Psoas muscle (tissue), 7 donors: ENCODE measurements at regions not wholly inside any gene's neighbourhood (a gene's known extent, or its start where the extent isn't known, plus 50 kb on each side); places are given as distances from the start of the nearest gene placed in this dataset.

Source experiments
- ATAC-seq, 4 donors: fragments of 200-7000 bp; cut with Tn5 transposase; one replicate each; pipeline ENCODE4 v1.9.1; 2020; ENCODE audit warnings: moderate library complexity in 3 of 4, mild to moderate bottlenecking in 2 of 4
- DNase-seq, 2 donors: peaks; one replicate each; pipeline ENCODE4 v3.0.0-alpha.2; 2020
- H3K27ac ChIP-seq: fragments of 200-600 bp; one replicate; pipeline ENCODE4 v1.8.0; 2022
- H3K27me3 ChIP-seq, 3 donors: fragments of 200-600 bp in 1 of 3; one replicate each; pipeline versions ENCODE4 v1.6.1 to v1.8.0; 2013 to 2022; ENCODE audit warnings: low read length in 2 of 3, mild to moderate bottlenecking in 2 of 3, moderate library complexity in 1 of 3; ENCODE audit not compliant: insufficient read depth in 3 of 3
- H3K36me3 ChIP-seq, 2 donors: fragments of 200-600 bp in 1 of 2; one replicate each; pipeline versions ENCODE4 v1.6.1 to v1.8.0; 2013 to 2022; ENCODE audit warnings: low read depth in 1 of 2, mild to moderate bottlenecking in 1 of 2, moderate library complexity in 1 of 2; ENCODE audit not compliant: insufficient read depth in 1 of 2
- H3K4me1 ChIP-seq: fragments of 200-600 bp; one replicate; pipeline ENCODE4 v1.8.0; 2022
- H3K4me3 ChIP-seq: fragments of 200-600 bp; one replicate; pipeline ENCODE4 v1.8.0; 2022; ENCODE audit warnings: mild to moderate bottlenecking
- H3K9me3 ChIP-seq: fragments of 200-600 bp; one replicate; pipeline ENCODE4 v1.8.0; 2022
- WGBS, 3 donors: extraction: QIAGEN DNeasy Blood & Tissue Kit; methylation state at CpG; one replicate each; pipeline versions ENCODE4 v1.1.6 to v1.1.7; 2013; 5-methylcytosine and 5-hydroxymethylcytosine counted together
- intact Hi-C, 2 donors: fragments of 100-400 bp; cut with DNase I; formaldehyde crosslinking; loops; one replicate each; pipeline versions ENCODE4 v1.11.0 to v1.14.2; 2022
- TF ChIP-seq, protein P1 (sequence below): fragments of 200-600 bp; IDR thresholded peaks from one replicate; pipeline ENCODE4 v1.8.0; 2022; ENCODE audit warnings: antibody characterized with exemption
- donor health status: healthy with polysubstance abuse.
- donor health status: DM: no; HTN: no; CAD: no; lungs with moderate emphysema.
- donor health status: Bipolar disorder and iron deficiency.
- donor health status: healthy.
- donor health status: DM: yes; HTN: yes; CAD: no.
- donor health status: DM: no; HTN: no; CAD: no.
- donor health status: DM: yes; HTN: yes; CAD: no.

DNA sequence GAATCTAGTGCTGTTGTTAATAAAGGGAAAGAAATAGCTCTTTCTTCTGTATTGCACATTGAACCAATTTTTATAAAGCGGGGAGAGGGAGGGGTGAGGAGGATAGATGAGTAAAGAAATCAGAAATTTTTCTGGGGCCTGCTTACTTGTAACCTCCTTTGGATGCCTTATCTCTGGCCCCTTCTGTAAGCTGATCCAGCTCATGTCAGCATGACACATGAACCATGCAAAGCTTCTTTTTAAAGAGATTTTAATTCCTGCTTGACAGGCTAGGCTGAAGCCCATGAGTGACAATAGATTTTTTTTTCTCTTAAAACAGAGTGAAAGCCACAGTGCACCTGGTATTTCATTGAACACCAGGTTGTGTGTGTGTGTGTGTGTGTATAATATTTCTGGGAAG lies 325.3 kb downstream of the PRL start:
- Histone ChIP-seq H3K9me3 (no peaks in the 10 kb centered on the region), H3K27ac (no peak overlapping the region), H3K27me3 (no peaks in the 10 kb centered on the region), H3K4me1 (no peaks in the 10 kb centered on the region), H3K4me3 (no peak overlapping the region), H3K36me3 (no peaks in the 10 kb centered on the region)
- 0 to 100% (median 95%) methylated on average over 1 of the region's 1 CpG for WGBS, 3 donors
- intact Hi-C loops: no loop called here
- DNase-seq (no peak), ATAC-seq (no peak)
- TF ChIP-seq, protein P1, sequence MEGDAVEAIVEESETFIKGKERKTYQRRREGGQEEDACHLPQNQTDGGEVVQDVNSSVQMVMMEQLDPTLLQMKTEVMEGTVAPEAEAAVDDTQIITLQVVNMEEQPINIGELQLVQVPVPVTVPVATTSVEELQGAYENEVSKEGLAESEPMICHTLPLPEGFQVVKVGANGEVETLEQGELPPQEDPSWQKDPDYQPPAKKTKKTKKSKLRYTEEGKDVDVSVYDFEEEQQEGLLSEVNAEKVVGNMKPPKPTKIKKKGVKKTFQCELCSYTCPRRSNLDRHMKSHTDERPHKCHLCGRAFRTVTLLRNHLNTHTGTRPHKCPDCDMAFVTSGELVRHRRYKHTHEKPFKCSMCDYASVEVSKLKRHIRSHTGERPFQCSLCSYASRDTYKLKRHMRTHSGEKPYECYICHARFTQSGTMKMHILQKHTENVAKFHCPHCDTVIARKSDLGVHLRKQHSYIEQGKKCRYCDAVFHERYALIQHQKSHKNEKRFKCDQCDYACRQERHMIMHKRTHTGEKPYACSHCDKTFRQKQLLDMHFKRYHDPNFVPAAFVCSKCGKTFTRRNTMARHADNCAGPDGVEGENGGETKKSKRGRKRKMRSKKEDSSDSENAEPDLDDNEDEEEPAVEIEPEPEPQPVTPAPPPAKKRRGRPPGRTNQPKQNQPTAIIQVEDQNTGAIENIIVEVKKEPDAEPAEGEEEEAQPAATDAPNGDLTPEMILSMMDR: no peak

DNA sequence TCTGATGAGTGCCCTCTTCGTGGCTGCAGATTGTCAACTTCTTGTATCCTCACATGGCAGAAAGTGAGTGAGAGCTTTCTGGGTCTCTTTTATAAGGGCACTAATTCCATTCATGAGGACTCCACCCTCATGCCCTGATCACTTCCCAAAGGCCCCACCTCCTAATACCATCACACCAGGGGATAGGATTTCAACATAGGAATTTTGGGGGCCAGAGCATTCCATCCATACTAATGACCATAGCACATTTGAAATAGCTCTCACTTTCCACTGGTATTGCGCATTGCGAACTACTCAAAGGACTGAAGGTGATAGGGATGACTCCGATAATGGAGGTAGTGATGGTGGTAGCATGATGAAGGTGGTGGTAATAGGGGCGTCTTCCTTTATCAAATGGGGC lies 324.3 kb downstream of the PRL start:
- no peak for ATAC-seq
- no peak overlapping the region for H3K4me3 ChIP-seq
- no peaks in the 10 kb centered on the region for H3K9me3 ChIP-seq
- intact Hi-C loops: no loop called here
- H3K36me3 ChIP-seq: no peaks in the 10 kb centered on the region
- DNase-seq: no peak
- no peak overlapping the region for H3K27ac ChIP-seq
- TF ChIP-seq, protein P1: no peak
- 97 to 98% (median 97%) methylated on average over 5 of the region's 5 CpGs for WGBS, 3 donors
- H3K27me3 ChIP-seq: no peaks in the 10 kb centered on the region
- H3K4me1 ChIP-seq: no peaks in the 10 kb centered on the region

DNA sequence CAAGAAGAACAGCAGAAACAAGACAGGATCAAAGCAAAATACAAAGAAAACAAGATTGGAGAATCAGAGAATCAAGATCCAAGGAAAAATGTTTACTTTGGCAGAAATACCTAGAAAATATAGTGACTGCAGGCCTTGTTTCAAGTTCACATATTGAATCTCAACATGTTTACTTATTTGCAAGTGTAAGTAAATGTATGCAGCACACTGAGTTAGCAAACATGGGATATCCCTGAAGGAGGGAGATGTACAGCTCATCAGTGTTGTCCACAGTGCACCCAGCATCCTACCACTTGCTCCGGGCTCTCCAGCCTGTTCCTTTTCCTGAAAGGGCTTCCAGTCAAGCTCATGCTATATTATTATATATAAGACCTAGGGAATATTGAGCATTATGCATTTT lies 319.5 kb downstream of the PRL start:
- Histone ChIP-seq H3K9me3 (no peaks in the 10 kb centered on the region), H3K36me3 (no peaks in the 10 kb centered on the region), H3K4me3 (no peak overlapping the region), H3K27me3 (no peaks in the 10 kb centered on the region), H3K27ac (no peak overlapping the region), H3K4me1 (no peaks in the 10 kb centered on the region)
- intact Hi-C loops: no loop called here
- ATAC-seq: no peak
- DNase-seq: no peak
- TF ChIP-seq, protein P1: no peak
- 84 to 97% (median 92%) methylated on average over 1 of the region's 1 CpG for WGBS, 3 donors

DNA sequence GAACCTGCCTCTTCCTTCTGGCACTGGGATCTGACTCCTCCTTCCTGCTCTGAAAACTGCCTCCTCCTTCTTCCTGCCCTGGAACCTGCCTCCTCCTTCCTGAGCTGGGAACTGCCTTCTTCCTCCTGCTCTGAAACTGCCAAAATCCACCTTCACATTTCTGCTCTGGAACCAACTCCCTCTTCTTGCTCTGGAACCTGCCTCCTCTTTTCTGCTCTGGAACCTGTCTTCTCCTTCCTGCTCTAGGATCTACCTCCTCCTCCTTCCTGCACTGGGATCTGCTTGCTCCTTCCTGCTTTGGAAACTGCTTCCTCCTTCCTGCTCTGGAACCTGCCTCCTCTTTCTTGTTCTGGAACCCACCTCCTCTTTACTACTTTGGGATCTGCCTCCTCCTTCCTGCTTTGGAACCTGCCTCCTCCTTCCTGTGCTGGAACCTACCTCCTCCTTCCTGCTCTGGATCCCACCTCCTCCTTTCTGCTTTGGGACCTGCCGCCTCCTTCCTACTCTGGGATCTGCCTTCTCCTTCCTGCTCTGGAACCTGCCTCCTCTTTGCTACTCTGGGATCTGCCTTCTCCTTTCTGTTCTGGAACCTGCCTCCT lies 315.5 kb downstream of the PRL start:
- 76 to 95% (median 95%) methylated on average over 1 of the region's 1 CpG for WGBS, 3 donors
- Histone ChIP-seq H3K36me3 (no peaks in the 10 kb centered on the region), H3K4me3 (no peak overlapping the region), H3K4me1 (no peaks in the 10 kb centered on the region), H3K27me3 (no peaks in the 10 kb centered on the region), H3K9me3 (no peaks in the 10 kb centered on the region), H3K27ac (no peak overlapping the region)
- TF ChIP-seq, protein P1: no peak
- ATAC-seq (no peak), DNase-seq (no peak)
- intact Hi-C loops: no loop called here

DNA sequence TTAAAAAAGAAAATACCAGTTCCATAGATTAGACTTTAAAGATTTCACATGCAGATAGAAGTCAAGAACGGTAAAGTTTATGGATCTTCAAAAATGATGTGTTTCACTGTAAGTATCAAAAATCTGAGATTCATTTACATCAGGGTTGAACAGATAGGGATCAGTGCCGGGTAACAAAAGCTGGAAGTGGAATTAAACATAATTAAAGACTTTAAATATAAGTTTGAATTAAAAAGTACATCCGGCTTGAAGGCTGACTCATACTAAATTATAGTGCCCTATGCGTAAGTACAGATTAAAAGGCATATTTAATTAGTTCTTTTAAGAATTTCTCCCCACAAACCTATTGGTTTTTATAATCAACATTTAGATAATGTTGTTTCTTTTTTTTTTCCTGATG lies 312.7 kb downstream of the PRL start:
- TF ChIP-seq, protein P1: no peak
- Histone ChIP-seq H3K27ac (no peak overlapping the region), H3K4me1 (no peaks in the 10 kb centered on the region), H3K36me3 (no peaks in the 10 kb centered on the region), H3K4me3 (no peak overlapping the region), H3K9me3 (no peaks in the 10 kb centered on the region), H3K27me3 (no peaks in the 10 kb centered on the region)
- DNase-seq: no peak
- no peak for ATAC-seq
- intact Hi-C loops: no loop called here
- WGBS, 3 donors: 71 to 79% (median 73%) methylated on average over 4 of the region's 4 CpGs
